T47D (cell line): ENCODE measurements at regions not wholly inside any gene's neighbourhood (a gene's known extent, or its start where the extent isn't known, plus 50 kb on each side); places are given as distances from the start of the nearest gene placed in this dataset.
"Not testable (repeated sequence)": the region's sequence is repeated elsewhere in the genome, so short reads cannot be mapped to it uniquely, and the experiment has no call there.

Experiments
- DNase-seq, 2 experiments: peaks; one replicate each; pipeline versions ENCODE4 v3.0.0 to v3.0.0-alpha.2; 2011 to 2012; ENCODE audit warnings: low read depth in 1 of 2, low spot score in 1 of 2
- JUND ChIP-seq: IDR thresholded peaks from 2 replicates; pipeline ENCODE4 v1.6.1; 2012; ENCODE audit warnings: low read depth
- in situ Hi-C: cut with HindIII; loops from 2 replicates; pipeline ENCODE4 v1.10.0; 2016; ENCODE audit warnings: low sequenced_read_pairs, low pct_unique_long_range_greater_than_20kb

DNA sequence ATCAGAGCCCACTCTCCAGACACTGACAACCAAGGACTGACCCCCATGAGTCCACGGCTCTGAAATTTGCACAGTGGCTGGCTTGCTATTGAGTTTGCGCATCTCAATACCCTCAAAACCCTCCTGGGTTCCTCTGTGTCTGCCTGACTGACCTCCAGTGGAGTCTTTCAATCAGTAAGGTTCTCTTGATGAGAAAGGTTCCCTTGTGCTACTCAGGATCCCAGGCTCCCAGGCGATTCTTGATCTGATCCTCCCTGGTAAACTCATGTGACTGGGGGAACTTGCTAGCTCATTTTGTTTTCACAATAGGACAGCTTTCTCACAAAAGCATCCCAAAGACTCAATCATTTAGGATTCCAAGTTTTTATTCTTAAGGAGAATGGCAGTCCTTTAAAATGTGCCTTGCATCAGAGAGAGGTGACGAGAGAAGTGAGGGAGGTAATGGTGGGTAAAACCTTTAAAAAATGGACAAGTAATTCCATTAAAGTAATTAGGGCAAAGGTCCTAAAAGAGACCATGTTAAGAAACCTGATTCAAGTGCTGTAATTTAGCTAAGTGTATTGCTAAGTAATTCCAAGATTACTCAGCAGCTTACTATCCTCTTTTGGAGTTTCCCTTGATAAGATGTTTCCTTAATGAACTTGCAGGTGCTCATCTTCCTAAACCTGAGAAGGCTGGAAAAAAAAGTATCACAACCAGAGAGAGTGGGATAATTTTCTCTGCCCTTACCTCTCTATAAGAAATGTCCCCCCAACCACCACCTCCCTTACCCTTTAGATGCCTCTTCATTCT lies 304.7 kb upstream of the SGK1 start:
- in situ Hi-C loops = no loop called here
- DNase-seq = no peak
- no peak for TF ChIP-seq JUND

DNA sequence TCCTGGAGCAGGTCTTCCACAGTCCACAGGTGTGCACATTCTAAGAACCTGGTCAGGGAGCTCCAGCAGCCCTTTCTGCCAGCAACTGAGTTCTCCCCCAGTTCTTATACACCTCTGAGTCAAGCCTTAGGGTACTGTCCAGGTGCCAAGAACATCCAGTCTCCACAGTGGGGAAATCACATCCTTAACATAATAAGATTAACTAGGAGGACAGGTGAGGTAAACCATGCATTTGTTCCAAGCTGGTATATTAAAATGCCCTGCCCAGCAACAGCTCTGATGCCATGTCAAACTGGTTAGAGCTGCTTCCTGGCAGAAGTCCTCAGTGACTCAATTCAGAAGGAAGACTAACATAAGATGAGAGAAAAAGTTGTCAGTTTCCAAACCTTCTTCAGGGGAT lies 303.9 kb upstream of the SGK1 start:
- in situ Hi-C loops = no loop called here
- peak; percentile 16 to 47 for DNase-seq
- TF ChIP-seq JUND = no peak

- no peak for TF ChIP-seq JUND
- in situ Hi-C loops = no loop called here
- DNase-seq = no peak
Observed at GRCh38 chr6:134619789-134620188, 301.9 kb upstream of the SGK1 start.

GRCh38 chr6:134619077-134619476 lies 301.2 kb upstream of the SGK1 start:
- DNase-seq = no peak

GRCh38 chr6:134614606-134615485 lies 296.9 kb upstream of the SGK1 start:
- TF ChIP-seq JUND = no peak
- in situ Hi-C loops = no loop called here
- no peak for DNase-seq

More at GRCh38 chr6:134619077-134619476, 301.2 kb upstream of the SGK1 start:
- no peak for TF ChIP-seq JUND
- in situ Hi-C loops = no loop called here

DNA sequence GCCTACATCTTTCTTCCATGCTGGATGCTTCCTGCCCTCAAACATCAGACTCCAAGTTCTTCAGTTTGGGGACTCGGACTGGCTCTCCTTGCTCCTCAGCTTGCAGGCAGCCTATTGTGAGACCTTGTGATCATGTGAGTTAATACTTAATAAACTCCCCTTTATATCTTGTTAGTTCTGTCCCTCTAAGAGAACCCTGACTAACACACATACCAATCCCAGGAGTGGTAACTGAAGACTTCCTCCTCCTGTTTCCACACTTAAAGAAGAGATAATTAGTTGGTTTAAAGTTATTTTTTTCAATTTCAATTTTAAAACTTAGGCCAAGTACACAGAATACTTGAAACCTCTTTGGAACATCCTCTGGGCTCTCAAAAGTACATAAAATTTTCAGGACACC lies 294.2 kb upstream of the SGK1 start:
- in situ Hi-C loops = not testable (repeated sequence)

DNA sequence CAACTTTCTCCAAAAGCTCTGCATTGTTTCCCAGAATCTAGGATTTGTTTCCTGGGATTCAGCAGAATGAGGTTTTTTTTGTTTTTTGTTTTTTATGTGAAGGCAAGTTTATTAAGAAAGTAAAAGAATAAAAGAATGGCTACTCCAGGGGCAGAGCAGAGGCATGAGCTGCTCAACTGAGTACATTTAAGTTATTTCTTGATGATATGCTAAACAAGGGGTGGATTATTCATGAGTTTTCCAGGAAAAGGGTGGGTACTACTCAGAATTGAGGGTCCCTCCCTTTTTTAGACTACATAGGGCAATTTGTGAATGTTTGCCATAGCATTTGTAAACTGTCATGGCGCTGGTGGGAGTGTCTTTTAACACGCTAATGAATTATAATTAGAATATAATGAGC lies 292.5 kb upstream of the SGK1 start:
- in situ Hi-C loops = no loop called here

More for the DNA sequence above, 294.2 kb upstream of the SGK1 start:
- DNase-seq = not testable (repeated sequence)

GRCh38 chr6:134609716-134610261 lies 291.9 kb upstream of the SGK1 start:
- no peak for DNase-seq
- no peak for TF ChIP-seq JUND
- in situ Hi-C loops = no loop called here

More for the DNA sequence above, 292.5 kb upstream of the SGK1 start:
- no peak for TF ChIP-seq JUND
- no peak for DNase-seq

GRCh38 chr6:134607411-134607810 lies 289.5 kb upstream of the SGK1 start:
- TF ChIP-seq JUND = no peak
- DNase-seq = no peak
- in situ Hi-C loops = no loop called here

DNA sequence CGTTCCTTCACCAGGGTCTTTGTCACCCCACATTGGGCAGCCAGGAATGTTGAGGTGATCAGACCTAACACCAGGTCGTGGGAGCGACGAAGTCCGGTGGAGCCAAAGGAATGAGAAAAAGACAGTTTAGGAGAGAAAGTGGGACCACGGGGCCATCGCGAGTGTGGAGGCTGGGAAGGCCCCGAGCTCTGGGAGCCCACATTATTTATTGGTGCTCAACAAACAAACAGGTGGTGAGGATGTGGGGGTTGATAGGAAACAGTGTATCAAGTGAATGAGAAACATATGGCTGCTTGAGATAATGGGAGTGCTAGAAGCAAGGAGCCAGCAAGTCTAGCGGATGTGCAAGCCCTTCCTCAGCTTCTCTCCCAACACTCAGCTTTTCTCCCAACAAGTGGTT lies 287.1 kb upstream of the SGK1 start:
- TF ChIP-seq JUND = no peak
- in situ Hi-C loops = no loop called here
- no peak for DNase-seq

GRCh38 chr6:134604014-134604676 lies 286.2 kb upstream of the SGK1 start:
- no peak for TF ChIP-seq JUND
- in situ Hi-C loops = no loop called here
- no peak for DNase-seq

DNA sequence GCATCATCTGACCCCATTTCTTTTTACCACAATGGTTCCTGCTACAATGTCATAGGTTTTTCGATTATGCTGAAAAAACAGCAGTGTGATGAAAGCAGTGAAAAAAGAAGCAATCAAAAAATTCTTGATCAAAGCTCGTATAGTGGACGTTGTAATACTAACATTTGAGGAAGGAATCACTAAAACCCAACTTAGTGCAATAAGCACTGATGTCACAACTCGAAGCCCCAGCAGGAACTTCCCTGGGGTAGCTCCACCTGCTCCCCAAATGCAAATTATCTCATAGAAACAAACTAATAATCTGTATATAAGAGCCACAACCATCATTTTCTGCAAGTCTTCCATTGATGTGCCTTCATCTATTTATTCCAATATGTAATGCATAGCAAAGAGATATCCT lies 285.6 kb upstream of the SGK1 start:
- in situ Hi-C loops = no loop called here
- no peak for TF ChIP-seq JUND
- no peak for DNase-seq

DNA sequence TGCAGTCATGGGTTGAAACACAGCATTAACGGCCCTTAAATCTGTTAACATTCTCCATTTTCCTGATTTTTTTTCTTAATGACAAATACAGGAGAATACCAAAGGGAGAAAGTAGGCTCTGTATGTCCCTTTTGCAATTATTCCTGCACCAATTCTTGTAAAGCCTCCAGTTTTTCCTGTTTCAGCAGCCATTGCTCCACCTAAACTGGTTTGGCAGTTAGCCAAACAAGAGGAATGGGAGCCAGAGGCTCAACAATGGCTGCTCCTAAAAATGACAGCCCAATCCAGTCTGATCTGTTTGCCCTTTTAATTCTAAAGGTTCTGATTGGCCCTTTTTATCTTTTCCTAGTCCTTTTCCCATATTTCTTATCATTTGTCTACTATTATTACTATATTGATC lies 284.2 kb upstream of the SGK1 start:
- DNase-seq = no peak
- no peak for TF ChIP-seq JUND
- in situ Hi-C loops = no loop called here
